HEK293 (cell line): ENCODE measurements at regions not wholly inside any gene's neighbourhood (a gene's known extent, or its start where the extent isn't known, plus 50 kb on each side); places are given as distances from the start of the nearest gene placed in this dataset.

Experiments used
- CTCF ChIA-PET: fragments of 350-600 bp; formaldehyde crosslinking; extraction: SDS; loops from one replicate; lab custom pipeline; 2021; ENCODE audit warnings: antibody characterized with exemption; lab: Yijun Ruan, JAX
- POLR2A ChIA-PET: fragments of 300-600 bp; formaldehyde crosslinking; extraction: SDS; loops from one replicate; lab custom pipeline; 2020; ENCODE audit warnings: antibody characterized with exemption, inconsistent platforms; lab: Yijun Ruan, JAX
- H3K27ac ChIP-seq: fragments of 200-500 bp; sonication (Bioruptor generic); 2 replicates; pipeline ENCODE4 v1.5.1; 2014; ENCODE audit warnings: low read depth, low read length, control low read depth, inconsistent platforms; ENCODE audit errors: extremely low read depth
- H3K36me3 ChIP-seq, 2 experiments: fragments of 200-500 bp in 1 of 2; sonication (Bioruptor generic) in 1 of 2; 1 replicate in 1 of 2; 2 replicates in 1 of 2; pipeline ENCODE4 v1.5.1; 2014 to 2017; ENCODE audit warnings: inconsistent platforms in 2 of 2, low read length in 2 of 2; ENCODE audit not compliant: control insufficient read depth in 2 of 2, insufficient read depth in 1 of 2
- H3K4me1 ChIP-seq: fragments of 200-500 bp; sonication (Bioruptor generic); 2 replicates; pipeline ENCODE4 v1.5.1; 2014; ENCODE audit warnings: mild to moderate bottlenecking, low read length, inconsistent platforms; ENCODE audit not compliant: control insufficient read depth, insufficient read depth
- H3K4me3 ChIP-seq: 2 replicates; pipeline ENCODE4 v1.5.1; 2011; ENCODE audit warnings: low read depth, mild to moderate bottlenecking, control low read depth, low read length, moderate library complexity
- H3K9me3 ChIP-seq: fragments of 200-500 bp; sonication (Bioruptor generic); 2 replicates; pipeline ENCODE4 v1.5.1; 2014; ENCODE audit warnings: low read depth, low read length, inconsistent platforms; ENCODE audit not compliant: control insufficient read depth, insufficient read depth
- BCL6B ChIP-seq: fragments of 450-650 bp; formaldehyde crosslinking; IDR thresholded peaks from 2 replicates; pipeline ENCODE4 v1.5.1; 2017; ENCODE audit warnings: missing biosample characterization, missing genetic modification characterization
- KLF1 ChIP-seq: fragments of 450-650 bp; formaldehyde crosslinking; IDR thresholded peaks from 2 replicates; pipeline ENCODE4 v1.5.1; 2016; ENCODE audit warnings: missing biosample characterization, missing genetic modification characterization
- KLF10 ChIP-seq: fragments of 450-650 bp; IDR thresholded peaks from 2 replicates; pipeline ENCODE4 v1.5.1; 2018; ENCODE audit warnings: missing biosample characterization, mild to moderate bottlenecking, missing genetic modification characterization
- PRDM2 ChIP-seq: fragments of 450-650 bp; formaldehyde crosslinking; IDR thresholded peaks from 2 replicates; pipeline ENCODE4 v1.5.1; 2016; ENCODE audit warnings: missing biosample characterization, missing genetic modification characterization, borderline replicate concordance
- PRDM6 ChIP-seq: fragments of 450-650 bp; formaldehyde crosslinking; IDR thresholded peaks from 2 replicates; pipeline ENCODE4 v1.5.1; 2017; ENCODE audit warnings: missing biosample characterization, missing genetic modification characterization
- SP2 ChIP-seq: fragments of 450-650 bp; formaldehyde crosslinking; IDR thresholded peaks from 2 replicates; pipeline ENCODE4 v1.5.1; 2016; ENCODE audit warnings: missing biosample characterization, missing genetic modification characterization
- ZBTB20 ChIP-seq: fragments of 450-650 bp; formaldehyde crosslinking; IDR thresholded peaks from 2 replicates; pipeline ENCODE4 v1.5.1; 2016; ENCODE audit warnings: missing biosample characterization, missing genetic modification characterization
- ZFP3 ChIP-seq: fragments of 450-650 bp; formaldehyde crosslinking; IDR thresholded peaks from 2 replicates; pipeline ENCODE4 v1.5.1; 2016; ENCODE audit warnings: low read depth, missing biosample characterization, missing genetic modification characterization
- ZNF354C ChIP-seq: fragments of 450-650 bp; formaldehyde crosslinking; IDR thresholded peaks from 2 replicates; pipeline ENCODE4 v1.5.1; 2016; ENCODE audit warnings: missing biosample characterization, missing genetic modification characterization, low read depth, borderline replicate concordance
- ZNF48 ChIP-seq: fragments of 450-650 bp; formaldehyde crosslinking; IDR thresholded peaks from 2 replicates; pipeline ENCODE4 v1.5.1; 2016; ENCODE audit warnings: missing biosample characterization, missing genetic modification characterization
- ZNF585B ChIP-seq: fragments of 450-650 bp; formaldehyde crosslinking; IDR thresholded peaks from 2 replicates; pipeline ENCODE4 v1.5.1; 2016; ENCODE audit warnings: missing biosample characterization, missing genetic modification characterization
- ZNF645 ChIP-seq: fragments of 450-650 bp; formaldehyde crosslinking; IDR thresholded peaks from 2 replicates; pipeline ENCODE4; 2016; ENCODE audit warnings: missing biosample characterization, missing genetic modification characterization
- ZNF747 ChIP-seq: fragments of 450-650 bp; formaldehyde crosslinking; IDR thresholded peaks from 2 replicates; pipeline ENCODE4 v1.5.1; 2016; ENCODE audit warnings: missing biosample characterization, missing genetic modification characterization
- ZNF843 ChIP-seq: fragments of 450-650 bp; formaldehyde crosslinking; IDR thresholded peaks from 2 replicates; pipeline ENCODE4 v1.5.1; 2016; ENCODE audit warnings: missing biosample characterization, missing genetic modification characterization

GRCh38 chr2:128835974-128836373, 517.3 kb upstream of the HS6ST1 start (continued):
- no peak for TF ChIP-seq PRDM2
- TF ChIP-seq BCL6B, result no peak
- TF ChIP-seq ZFP3 (tag by site-specific recombination), result no peak
- no peak for TF ChIP-seq KLF1 (tag by site-specific recombination)
- no peak for TF ChIP-seq ZNF843 (tag by site-specific recombination)
- no peak for TF ChIP-seq SP2 (tag by site-specific recombination)
- no peak for TF ChIP-seq ZNF354C (tag by site-specific recombination)
- TF ChIP-seq ZNF747 (tag by site-specific recombination), result no peak
- TF ChIP-seq PRDM6, result no peak
- TF ChIP-seq ZNF645 (tag by site-specific recombination), result no peak
- TF ChIP-seq ZBTB20 (tag by site-specific recombination), result no peak

- CTCF ChIA-PET, result no interaction called here
These were observed 518.0 kb upstream of the HS6ST1 start for GRCh38 chr2:128836559-128837100.

GRCh38 chr2:128838244-128838643, 519.6 kb upstream of the HS6ST1 start:
- no peak overlapping the region for H3K27ac ChIP-seq
- ChIA-PET CTCF (no interaction called here), POLR2A (no interaction called here)
- H3K4me1 ChIP-seq, result no peaks in the 10 kb centered on the region
- no peaks in the 10 kb centered on the region for H3K9me3 ChIP-seq
- H3K4me3 ChIP-seq, result no peak overlapping the region
- H3K36me3 ChIP-seq, result no peaks in the 10 kb centered on the region
- no peak for TF ChIP-seq KLF10 (tag by site-specific recombination)

More at GRCh38 chr2:128836559-128837100, 518.0 kb upstream of the HS6ST1 start:
- POLR2A ChIA-PET, result no interaction called here
- H3K4me3 ChIP-seq, result no peak overlapping the region
- no peak overlapping the region for H3K27ac ChIP-seq
- H3K9me3 ChIP-seq, result no peaks in the 10 kb centered on the region
- no peaks in the 10 kb centered on the region for H3K36me3 ChIP-seq
- no peaks in the 10 kb centered on the region for H3K4me1 ChIP-seq
- no peak for TF ChIP-seq ZNF585B
- TF ChIP-seq ZNF48 (tag by site-specific recombination), result no peak
